Parathyroid adenoma (tissue), 2 donors: ENCODE measurements at regions not wholly inside any gene's neighbourhood (a gene's known extent, or its start where the extent isn't known, plus 50 kb on each side); places are given as distances from the start of the nearest gene placed in this dataset.

ENCODE experiments used
- H2AFZ ChIP-seq: fragments of 300-600 bp; sonication (generic); one replicate; pipeline ENCODE4 v1.7.0; 2017; ENCODE audit warnings: antibody characterized with exemption, mild to moderate bottlenecking
- H3K27ac ChIP-seq: fragments of 300-600 bp; sonication (generic); one replicate; pipeline ENCODE4 v1.7.0; 2017
- H3K27me3 ChIP-seq: fragments of 300-600 bp; sonication (generic); one replicate; pipeline ENCODE4 v1.7.0; 2017; ENCODE audit warnings: low read length; ENCODE audit not compliant: control insufficient read depth, insufficient read depth
- H3K36me3 ChIP-seq: fragments of 300-600 bp; sonication (generic); one replicate; pipeline ENCODE4 v1.7.0; 2017; ENCODE audit warnings: low read length; ENCODE audit not compliant: control insufficient read depth, insufficient read depth
- H3K4me1 ChIP-seq: fragments of 300-600 bp; sonication (generic); one replicate; pipeline ENCODE4 v1.7.0; 2017; ENCODE audit warnings: control low read depth
- H3K4me2 ChIP-seq: fragments of 300-600 bp; sonication (generic); one replicate; pipeline ENCODE4 v1.7.0; 2017; ENCODE audit warnings: low read length
- H3K4me3 ChIP-seq: fragments of 300-600 bp; sonication (generic); one replicate; pipeline ENCODE4 v1.7.0; 2017; ENCODE audit warnings: low read depth, low read length
- H3K79me2 ChIP-seq: fragments of 300-600 bp; sonication (generic); one replicate; pipeline ENCODE4 v1.7.0; 2017; ENCODE audit warnings: control low read depth
- H3K9ac ChIP-seq: fragments of 300-600 bp; sonication (generic); one replicate; pipeline ENCODE4 v1.7.0; 2017; ENCODE audit warnings: mild to moderate bottlenecking
- H3K9me3 ChIP-seq: fragments of 300-600 bp; sonication (generic); one replicate; pipeline ENCODE4 v1.7.0; 2017; ENCODE audit warnings: low read length; ENCODE audit not compliant: control insufficient read depth
- CTCF ChIP-seq: fragments of 300-600 bp; sonication (generic); IDR thresholded peaks from one replicate; pipeline ENCODE4 v1.7.0; 2017; ENCODE audit warnings: antibody characterized with exemption, mild to moderate bottlenecking
- donor health status: primary hyperparathyroidism.

DNA sequence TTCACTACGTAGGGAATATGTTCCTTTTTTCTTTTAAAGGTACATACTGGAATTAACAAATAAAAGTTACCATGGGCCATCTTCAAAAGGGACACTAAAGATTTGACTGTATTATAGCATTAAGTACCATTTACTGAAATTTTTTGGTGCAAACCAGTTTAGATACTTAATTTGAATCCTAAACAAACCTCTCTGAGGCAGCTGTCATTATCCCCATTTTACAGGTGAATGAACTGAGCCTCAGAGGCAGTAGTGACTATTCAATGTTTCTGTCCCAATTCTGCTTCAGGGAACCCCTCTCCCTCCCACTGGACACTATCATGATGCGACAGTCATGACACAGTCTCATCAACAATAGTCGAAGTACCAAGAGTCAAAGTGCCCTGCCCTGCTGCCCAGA, 76.2 kb upstream of the PHF21A start:
- no peaks in the 10 kb centered on the region for H3K27me3 ChIP-seq
- H2AFZ ChIP-seq, result no peak overlapping the region
- H3K4me2 ChIP-seq, result no peak overlapping the region
- H3K9ac ChIP-seq, result no peak overlapping the region
- no peak overlapping the region for H3K27ac ChIP-seq
- H3K36me3 ChIP-seq, result no peaks in the 10 kb centered on the region
- no peaks in the 10 kb centered on the region for H3K4me1 ChIP-seq
- H3K4me3 ChIP-seq, result no peak overlapping the region
- H3K79me2 ChIP-seq, result no peaks in the 10 kb centered on the region
- no peaks in the 10 kb centered on the region for H3K9me3 ChIP-seq
- no peak for TF ChIP-seq CTCF

DNA sequence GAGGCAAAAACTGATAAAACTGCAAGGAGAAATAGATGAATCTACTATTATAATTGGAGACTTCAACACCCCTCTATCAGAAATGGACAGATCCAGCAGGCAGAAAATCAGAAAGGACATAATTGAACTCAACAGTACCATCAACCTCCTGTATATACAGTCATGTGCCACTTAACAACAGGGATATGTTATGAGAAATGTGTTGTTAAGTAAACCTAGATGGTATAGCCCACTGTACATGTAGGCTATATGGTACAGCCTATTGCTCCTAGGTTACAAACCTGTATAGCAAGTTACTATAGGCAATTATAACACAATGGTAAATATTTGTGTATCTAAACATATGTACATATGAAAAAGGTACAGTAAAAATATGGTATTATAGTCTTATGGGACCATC, 66.8 kb upstream of the PHF21A start:
- H2AFZ ChIP-seq, result no peak overlapping the region
- H3K4me3 ChIP-seq, result no peak overlapping the region
- no peak overlapping the region for H3K27ac ChIP-seq
- no peaks in the 10 kb centered on the region for H3K27me3 ChIP-seq
- no peaks in the 10 kb centered on the region for H3K9me3 ChIP-seq
- H3K4me2 ChIP-seq, result no peak overlapping the region
- no peaks in the 10 kb centered on the region for H3K36me3 ChIP-seq
- H3K9ac ChIP-seq, result no peak overlapping the region
- TF ChIP-seq CTCF, result no peak
- H3K79me2 ChIP-seq, result no peaks in the 10 kb centered on the region
- H3K4me1 ChIP-seq, result peaks cover 4% of the 10 kb centered on the region

DNA sequence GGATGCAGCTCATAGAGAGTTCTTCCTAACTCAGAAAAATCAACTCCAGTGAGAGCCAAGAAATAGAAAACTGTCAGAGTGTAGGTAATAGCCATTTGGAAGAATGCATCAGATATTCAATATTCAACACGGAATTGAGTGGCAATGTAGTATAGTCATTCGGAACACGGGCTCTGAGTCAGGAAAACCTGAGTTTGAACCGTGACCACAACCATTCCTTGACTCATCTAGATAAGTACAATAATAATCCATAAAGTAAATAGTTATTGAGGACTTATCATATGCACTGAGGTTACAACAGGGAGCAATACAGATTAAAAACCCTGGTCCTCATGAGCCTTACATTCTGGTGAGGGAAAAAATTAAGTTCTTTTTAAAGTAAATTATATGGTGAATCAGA, 62.6 kb upstream of the PHF21A start:
- H3K9me3 ChIP-seq, result no peaks in the 10 kb centered on the region
- TF ChIP-seq CTCF, result no peak
- peaks cover 8% of the 10 kb centered on the region for H3K4me1 ChIP-seq
- H2AFZ ChIP-seq, result no peak overlapping the region
- H3K9ac ChIP-seq, result no peak overlapping the region
- no peaks in the 10 kb centered on the region for H3K36me3 ChIP-seq
- peak overlapping the region; percentile 68 for H3K27ac ChIP-seq
- H3K27me3 ChIP-seq, result no peaks in the 10 kb centered on the region
- peak overlapping the region; percentile 13 for H3K4me2 ChIP-seq
- H3K79me2 ChIP-seq, result no peaks in the 10 kb centered on the region
- no peak overlapping the region for H3K4me3 ChIP-seq

- Histone ChIP-seq H3K4me2 (no peak overlapping the region), H3K4me1 (peaks cover 8% of the 10 kb centered on the region), H3K4me3 (no peak overlapping the region), H2AFZ (no peak overlapping the region), H3K79me2 (no peaks in the 10 kb centered on the region), H3K36me3 (no peaks in the 10 kb centered on the region), H3K9ac (no peak overlapping the region), H3K27ac (no peak overlapping the region), H3K9me3 (no peaks in the 10 kb centered on the region), H3K27me3 (no peaks in the 10 kb centered on the region)
- TF ChIP-seq CTCF, result no peak
Measured at GRCh38 chr11:46181843-46182424, 60.7 kb upstream of the PHF21A start.

DNA sequence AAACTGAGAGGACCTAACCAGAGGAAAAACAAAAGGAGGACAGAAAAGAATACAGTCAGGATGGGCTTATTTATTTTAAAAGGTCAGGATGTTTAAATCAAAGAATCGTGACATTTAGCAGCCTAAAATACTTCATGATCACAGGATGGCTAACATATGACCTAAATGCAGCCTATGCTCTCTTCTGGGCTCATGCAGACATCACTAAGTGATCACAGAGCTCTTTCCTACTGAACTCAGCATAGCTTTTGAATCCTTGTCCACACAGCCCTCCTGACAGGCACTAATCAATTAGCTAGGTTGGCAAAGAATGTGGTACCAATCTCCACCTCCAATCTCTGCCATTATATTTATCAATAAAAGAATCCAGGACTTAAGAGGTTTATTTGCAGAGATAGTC, 60.1 kb upstream of the PHF21A start:
- H3K4me3 ChIP-seq, result no peak overlapping the region
- no peaks in the 10 kb centered on the region for H3K79me2 ChIP-seq
- H3K4me1 ChIP-seq, result peaks cover 8% of the 10 kb centered on the region
- H3K27ac ChIP-seq, result no peak overlapping the region
- no peak for TF ChIP-seq CTCF
- H3K27me3 ChIP-seq, result no peaks in the 10 kb centered on the region
- H2AFZ ChIP-seq, result no peak overlapping the region
- H3K9ac ChIP-seq, result no peak overlapping the region
- no peaks in the 10 kb centered on the region for H3K36me3 ChIP-seq
- H3K9me3 ChIP-seq, result no peaks in the 10 kb centered on the region
- no peak overlapping the region for H3K4me2 ChIP-seq
